Choroid plexus epithelial cell (primary cell): ENCODE measurements at regions not wholly inside any gene's neighbourhood (a gene's known extent, or its start where the extent isn't known, plus 50 kb on each side); places are given as distances from the start of the nearest gene placed in this dataset.

Experiments used
- DNase-seq: peaks from one replicate; pipeline ENCODE4 v3.0.0-alpha.2; 2010; ENCODE audit warnings: low read depth
- H3K4me3 ChIP-seq: 2 replicates; pipeline ENCODE4 v1.5.1; 2011; ENCODE audit warnings: low read depth, mild to moderate bottlenecking, control low read depth, low read length, moderate library complexity
- CTCF ChIP-seq: conservative IDR thresholded peaks from 2 replicates; pipeline ENCODE4 v1.5.1; 2011; ENCODE audit warnings: low read depth, mild to moderate bottlenecking, control low read depth, inconsistent platforms, low read length, moderate library complexity

- TF ChIP-seq CTCF: no peak
- no peak for DNase-seq
- no peak overlapping the region for H3K4me3 ChIP-seq
These were observed 180.8 kb upstream of the MVB12B start for GRCh38 chr9:126145887-126146253.

- TF ChIP-seq CTCF: peak; percentile 56
- H3K4me3 ChIP-seq: no peak overlapping the region
- DNase-seq: peak; percentile 12
These were observed 180.1 kb upstream of the MVB12B start for GRCh38 chr9:126146254-126147145.

- no peak for DNase-seq
- no peak overlapping the region for H3K4me3 ChIP-seq
- TF ChIP-seq CTCF: no peak
These were observed 179.3 kb upstream of the MVB12B start for GRCh38 chr9:126147186-126147935.

- DNase-seq: no peak
- TF ChIP-seq CTCF: no peak
- H3K4me3 ChIP-seq: no peak overlapping the region
These were observed 178.4 kb upstream of the MVB12B start for GRCh38 chr9:126147936-126148870.

GRCh38 chr9:126148994-126149393 is 177.6 kb upstream of the MVB12B start:
- no peak for DNase-seq
- no peak for TF ChIP-seq CTCF

GRCh38 chr9:126149661-126150060 is 177.0 kb upstream of the MVB12B start:
- DNase-seq: no peak
- TF ChIP-seq CTCF: no peak
- no peak overlapping the region for H3K4me3 ChIP-seq

More at GRCh38 chr9:126148994-126149393, 177.6 kb upstream of the MVB12B start:
- H3K4me3 ChIP-seq: no peak overlapping the region
